ENCODE measurements at regions not wholly inside any gene's neighbourhood (a gene's known extent, or its start where the extent isn't known, plus 50 kb on each side); places are given as distances from the start of the nearest gene placed in this dataset.
A peak's percentile ranks its signal among the peaks of the same experiment; 100 is the strongest.

GRCh38 chr13:77480066-77480465 lies 55.4 kb upstream of the SCEL start:
- no peak for DNase-seq (ENCODE audit: low spot score)

GRCh38 chr13:77479326-77479725 lies 56.2 kb upstream of the SCEL start:
- no peak for DNase-seq (ENCODE audit: low spot score)

- peak; percentile 28 for DNase-seq (ENCODE audit: low spot score)
Measured at GRCh38 chr13:77477299-77477848, 58.1 kb upstream of the SCEL start.

- no peak for DNase-seq (ENCODE audit: low spot score)
Measured at GRCh38 chr13:77476456-77476855, 59.0 kb upstream of the SCEL start.

- DNase-seq (ENCODE audit: low spot score): no peak
Measured at GRCh38 chr13:77475345-77476084, 60.0 kb upstream of the SCEL start.

- no peak for DNase-seq (ENCODE audit: low spot score)
Measured at GRCh38 chr13:77470986-77471385, 64.5 kb upstream of the SCEL start.

GRCh38 chr13:77466753-77467422 lies 68.6 kb upstream of the SCEL start:
- DNase-seq (ENCODE audit: low spot score): no peak

- no peak for DNase-seq (ENCODE audit: low spot score)
Measured at GRCh38 chr13:77465603-77466195, 69.8 kb upstream of the SCEL start.

- DNase-seq (ENCODE audit: low spot score): no peak
Measured at GRCh38 chr13:77460195-77460594, 75.3 kb upstream of the SCEL start.

GRCh38 chr13:77459592-77459991 lies 75.9 kb upstream of the SCEL start:
- no peak for DNase-seq (ENCODE audit: low spot score)

- no peak for DNase-seq (ENCODE audit: low spot score)
Measured at GRCh38 chr13:77458736-77459135, 76.8 kb upstream of the SCEL start.

GRCh38 chr13:77457966-77458365 lies 77.5 kb upstream of the SCEL start:
- DNase-seq (ENCODE audit: low spot score): no peak

- no peak for DNase-seq (ENCODE audit: low spot score)
Measured at GRCh38 chr13:77456271-77456670, 79.2 kb upstream of the SCEL start.

- no peak for DNase-seq (ENCODE audit: low spot score)
Measured at GRCh38 chr13:77449265-77449664, 86.2 kb upstream of the SCEL start.

- no peak for DNase-seq (ENCODE audit: low spot score)
Measured at GRCh38 chr13:77448689-77449088, 86.8 kb upstream of the SCEL start.

- no peak for DNase-seq (ENCODE audit: low spot score)
Measured at GRCh38 chr13:77443511-77443910, 92.0 kb upstream of the SCEL start.

GRCh38 chr13:77437267-77437666 lies 98.2 kb upstream of the SCEL start:
- no peak for DNase-seq (ENCODE audit: low spot score)

GRCh38 chr13:77434289-77434688 lies 101.2 kb upstream of the SCEL start:
- DNase-seq (ENCODE audit: low spot score): no peak

- no peak for DNase-seq (ENCODE audit: low spot score)
Measured at GRCh38 chr13:77431449-77431848, 104.1 kb upstream of the SCEL start.

- no peak for DNase-seq (ENCODE audit: low spot score)
Measured at GRCh38 chr13:77430377-77430951, 103.6 kb upstream of the MYCBP2 start.

GRCh38 chr13:77429320-77430142 lies 102.6 kb upstream of the MYCBP2 start:
- DNase-seq (ENCODE audit: low spot score): peak; percentile 70

- no peak for DNase-seq (ENCODE audit: low spot score)
Measured at GRCh38 chr13:77425705-77426104, 98.8 kb upstream of the MYCBP2 start.

Data from NAMALWA (cell line).